22Rv1 (cell line): ENCODE measurements at regions not wholly inside any gene's neighbourhood (a gene's known extent, or its start where the extent isn't known, plus 50 kb on each side); places are given as distances from the start of the nearest gene placed in this dataset.
"Not testable (repeated sequence)": the region's sequence is repeated elsewhere in the genome, so short reads cannot be mapped to it uniquely, and the experiment has no call there.

Source experiments
- H3K27ac ChIP-seq: fragments of 450-650 bp; 2 replicates; pipeline ENCODE4 v1.5.1; 2017
- ZFX ChIP-seq: fragments of 450-650 bp; IDR thresholded peaks from 2 replicates; pipeline ENCODE4 v1.6.1; 2017; ENCODE audit warnings: antibody characterized with exemption, borderline replicate concordance
- TF ChIP-seq, protein P1 (sequence below): fragments of 450-650 bp; IDR thresholded peaks from 2 replicates; pipeline ENCODE4 v1.5.1; 2017; ENCODE audit warnings: mild to moderate bottlenecking

- TF ChIP-seq, protein P1, sequence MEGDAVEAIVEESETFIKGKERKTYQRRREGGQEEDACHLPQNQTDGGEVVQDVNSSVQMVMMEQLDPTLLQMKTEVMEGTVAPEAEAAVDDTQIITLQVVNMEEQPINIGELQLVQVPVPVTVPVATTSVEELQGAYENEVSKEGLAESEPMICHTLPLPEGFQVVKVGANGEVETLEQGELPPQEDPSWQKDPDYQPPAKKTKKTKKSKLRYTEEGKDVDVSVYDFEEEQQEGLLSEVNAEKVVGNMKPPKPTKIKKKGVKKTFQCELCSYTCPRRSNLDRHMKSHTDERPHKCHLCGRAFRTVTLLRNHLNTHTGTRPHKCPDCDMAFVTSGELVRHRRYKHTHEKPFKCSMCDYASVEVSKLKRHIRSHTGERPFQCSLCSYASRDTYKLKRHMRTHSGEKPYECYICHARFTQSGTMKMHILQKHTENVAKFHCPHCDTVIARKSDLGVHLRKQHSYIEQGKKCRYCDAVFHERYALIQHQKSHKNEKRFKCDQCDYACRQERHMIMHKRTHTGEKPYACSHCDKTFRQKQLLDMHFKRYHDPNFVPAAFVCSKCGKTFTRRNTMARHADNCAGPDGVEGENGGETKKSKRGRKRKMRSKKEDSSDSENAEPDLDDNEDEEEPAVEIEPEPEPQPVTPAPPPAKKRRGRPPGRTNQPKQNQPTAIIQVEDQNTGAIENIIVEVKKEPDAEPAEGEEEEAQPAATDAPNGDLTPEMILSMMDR: no peak
- TF ChIP-seq ZFX: no peak
- no peak overlapping the region for H3K27ac ChIP-seq
Observed at GRCh38 chr2:160576054-160576499, 82.5 kb upstream of the RBMS1 start.

DNA sequence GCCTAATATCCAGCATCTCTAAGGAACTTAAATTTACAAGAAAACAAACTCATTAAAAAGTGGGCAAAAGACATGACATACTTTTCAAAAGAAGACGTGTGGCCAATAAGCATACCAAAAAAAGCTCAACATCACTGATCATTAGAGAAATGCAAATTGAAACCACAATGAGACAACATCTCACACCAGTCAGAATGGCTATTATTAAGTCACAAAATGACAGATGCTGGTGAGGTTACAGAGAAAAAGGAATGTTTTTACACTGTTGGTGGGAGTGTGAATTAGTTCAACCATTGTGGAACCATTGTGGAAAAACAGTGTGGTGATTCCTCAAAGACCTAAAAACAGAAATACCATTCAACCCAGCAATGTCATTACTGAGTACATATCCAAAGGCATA lies 83.5 kb upstream of the RBMS1 start:
- H3K27ac ChIP-seq: not testable (repeated sequence)

GRCh38 chr2:160581035-160581434 lies 87.4 kb upstream of the RBMS1 start:
- TF ChIP-seq, protein P1: no peak
- TF ChIP-seq ZFX: no peak
- H3K27ac ChIP-seq: no peak overlapping the region

DNA sequence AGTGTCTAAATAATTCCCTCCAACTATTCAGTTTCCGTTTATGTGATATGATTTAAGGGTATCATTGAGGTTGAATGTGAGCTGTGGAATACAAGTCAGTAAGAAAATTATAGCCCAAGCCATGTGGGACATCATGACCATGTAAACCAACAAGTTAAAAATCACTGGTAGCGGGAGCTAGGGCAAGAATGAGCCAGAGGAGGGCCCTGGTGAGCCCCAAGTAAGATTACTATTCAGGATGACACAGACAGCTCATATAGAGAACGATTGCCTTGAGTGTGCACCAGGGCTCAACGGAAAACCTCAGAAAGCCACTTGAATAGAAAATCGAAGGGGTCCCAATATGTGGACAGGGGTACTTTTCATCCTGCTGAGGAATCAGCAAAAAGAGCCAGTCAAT lies 87.8 kb upstream of the RBMS1 start:
- TF ChIP-seq, protein P1: no peak
- no peak for TF ChIP-seq ZFX
- H3K27ac ChIP-seq: no peak overlapping the region

DNA sequence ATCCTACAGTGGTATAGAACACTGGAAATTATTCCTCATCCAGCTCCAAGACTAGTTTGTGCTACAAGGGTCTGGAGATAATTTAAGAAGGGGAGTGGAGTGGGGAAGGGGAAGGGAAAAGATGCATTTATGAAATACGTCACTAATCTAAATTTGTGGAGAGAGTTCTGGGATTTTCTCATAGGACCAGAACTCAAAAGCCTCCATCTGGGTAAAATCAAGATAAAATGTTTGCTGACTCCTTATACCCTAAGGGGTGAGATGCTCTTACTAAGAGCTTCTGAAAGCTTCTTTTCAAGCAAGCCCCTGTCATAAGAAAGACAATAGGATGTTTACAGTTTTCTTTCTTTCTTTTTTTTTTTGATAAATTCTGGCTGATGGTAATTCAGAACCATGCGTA lies 88.5 kb upstream of the RBMS1 start:
- H3K27ac ChIP-seq: no peak overlapping the region
- TF ChIP-seq, protein P1: no peak
- TF ChIP-seq ZFX: no peak

DNA sequence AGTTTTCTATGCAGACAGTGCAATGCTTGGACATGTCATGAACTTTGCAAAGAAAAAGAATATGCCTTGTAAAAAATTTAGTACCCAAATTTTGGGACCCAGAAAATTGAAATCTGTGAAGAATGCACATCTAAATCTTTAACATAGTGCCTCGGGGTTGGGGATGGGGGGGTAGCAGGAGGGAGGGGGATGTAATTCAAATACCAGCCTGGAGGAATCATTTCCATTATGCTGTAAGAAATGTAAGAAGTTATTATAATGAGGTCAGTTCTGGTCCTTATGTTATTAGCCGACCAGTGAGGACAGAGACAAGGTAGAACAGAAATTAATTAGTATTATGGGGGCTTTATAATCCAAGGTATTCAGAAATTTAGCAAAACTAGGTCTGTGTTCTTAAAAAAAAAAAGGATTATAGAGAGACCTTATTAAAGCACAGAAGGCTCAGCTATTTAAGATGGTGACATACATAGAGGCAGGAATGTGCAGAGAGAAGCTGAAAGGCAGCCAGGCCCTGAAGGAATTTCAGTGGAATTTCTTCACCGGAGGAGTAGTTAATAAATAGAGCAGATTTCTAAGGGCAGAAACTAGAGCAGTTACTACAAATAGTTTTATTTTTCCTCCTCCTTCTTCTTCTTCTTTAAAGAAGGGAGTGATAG lies 89.0 kb upstream of the RBMS1 start:
- TF ChIP-seq, protein P1: no peak
- TF ChIP-seq ZFX: no peak
- no peak overlapping the region for H3K27ac ChIP-seq

GRCh38 chr2:160583146-160583535 lies 89.5 kb upstream of the RBMS1 start:
- no peak overlapping the region for H3K27ac ChIP-seq

More at GRCh38 chr2:160583146-160583535, 89.5 kb upstream of the RBMS1 start:
- TF ChIP-seq ZFX: no peak
- TF ChIP-seq, protein P1: no peak
